HFF-Myc (cell line): ENCODE measurements at regions not wholly inside any gene's neighbourhood (a gene's known extent, or its start where the extent isn't known, plus 50 kb on each side); places are given as distances from the start of the nearest gene placed in this dataset.

Experiments used
- DNase-seq: peaks from one replicate; pipeline ENCODE4 v3.0.0-alpha.2; 2011; ENCODE audit warnings: low read depth; ENCODE audit errors: extremely low read depth
- H3K4me3 ChIP-seq: replicated peaks from 2 replicates; pipeline ENCODE4 v1.5.1; 2011; ENCODE audit warnings: low read depth, mild to moderate bottlenecking, control low read depth, low read length
- TF ChIP-seq, protein P1 (sequence below): IDR thresholded peaks from 2 replicates; pipeline ENCODE4 v1.5.1; 2012; ENCODE audit warnings: mild to moderate bottlenecking, low read depth, low read length, control low read depth; ENCODE audit errors: missing control alignments

DNA sequence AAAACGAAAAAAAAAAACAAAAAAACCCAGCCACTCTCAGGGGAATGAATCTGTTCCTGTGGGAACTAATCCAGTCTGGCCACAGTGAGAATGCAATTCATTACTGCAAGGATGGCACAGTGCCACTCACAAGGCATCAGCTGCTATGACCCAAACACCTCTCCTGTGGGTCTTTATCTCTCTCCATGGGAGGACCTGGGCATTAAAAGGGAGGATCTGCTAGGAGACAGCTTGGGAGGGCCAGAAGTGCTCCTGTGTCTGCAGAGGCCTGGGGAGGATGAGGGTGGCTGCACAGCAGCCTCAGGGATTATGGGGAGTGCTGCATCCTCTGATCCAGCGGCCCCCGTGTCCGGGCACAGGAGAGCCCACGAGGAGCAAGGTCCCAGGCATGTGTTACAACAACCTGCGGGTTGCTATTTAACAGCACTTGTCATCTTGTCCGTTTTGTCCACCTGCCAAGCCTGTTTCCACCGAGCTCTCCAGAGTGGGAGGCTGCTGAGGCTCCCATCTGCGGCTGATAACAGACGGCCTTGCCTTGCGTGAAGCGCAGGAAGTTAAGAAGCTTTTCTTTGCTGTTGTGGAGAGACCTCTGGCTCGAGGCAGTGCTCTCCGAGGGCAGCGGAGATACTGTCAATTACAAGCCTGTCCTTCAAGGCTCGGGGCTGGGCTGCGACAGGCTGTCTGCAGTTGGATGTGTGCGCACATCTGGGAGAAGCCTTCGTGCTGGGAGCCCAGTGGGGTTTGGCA, 97.7 kb downstream of the NXPE2 start:
- no peak for DNase-seq
- no peak overlapping the region for H3K4me3 ChIP-seq
- TF ChIP-seq, protein P1, sequence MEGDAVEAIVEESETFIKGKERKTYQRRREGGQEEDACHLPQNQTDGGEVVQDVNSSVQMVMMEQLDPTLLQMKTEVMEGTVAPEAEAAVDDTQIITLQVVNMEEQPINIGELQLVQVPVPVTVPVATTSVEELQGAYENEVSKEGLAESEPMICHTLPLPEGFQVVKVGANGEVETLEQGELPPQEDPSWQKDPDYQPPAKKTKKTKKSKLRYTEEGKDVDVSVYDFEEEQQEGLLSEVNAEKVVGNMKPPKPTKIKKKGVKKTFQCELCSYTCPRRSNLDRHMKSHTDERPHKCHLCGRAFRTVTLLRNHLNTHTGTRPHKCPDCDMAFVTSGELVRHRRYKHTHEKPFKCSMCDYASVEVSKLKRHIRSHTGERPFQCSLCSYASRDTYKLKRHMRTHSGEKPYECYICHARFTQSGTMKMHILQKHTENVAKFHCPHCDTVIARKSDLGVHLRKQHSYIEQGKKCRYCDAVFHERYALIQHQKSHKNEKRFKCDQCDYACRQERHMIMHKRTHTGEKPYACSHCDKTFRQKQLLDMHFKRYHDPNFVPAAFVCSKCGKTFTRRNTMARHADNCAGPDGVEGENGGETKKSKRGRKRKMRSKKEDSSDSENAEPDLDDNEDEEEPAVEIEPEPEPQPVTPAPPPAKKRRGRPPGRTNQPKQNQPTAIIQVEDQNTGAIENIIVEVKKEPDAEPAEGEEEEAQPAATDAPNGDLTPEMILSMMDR = no peak

DNA sequence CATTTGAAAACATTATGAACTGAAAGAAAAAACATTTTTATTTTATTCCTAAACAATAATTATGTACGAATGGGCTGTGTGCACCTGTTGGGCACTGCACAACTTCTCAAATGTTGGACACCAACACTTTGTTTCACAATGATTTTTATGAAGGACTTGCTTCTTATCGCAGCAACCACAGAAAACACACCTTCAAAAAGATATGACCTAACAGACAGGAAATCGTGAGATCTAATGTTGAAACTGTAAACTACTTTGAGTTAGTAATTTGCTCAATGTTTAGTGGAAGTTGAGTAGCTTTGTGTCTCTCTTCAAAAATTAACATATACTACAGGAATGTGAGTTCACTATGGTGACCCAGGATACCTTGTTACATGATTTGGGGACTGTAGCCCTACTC, 98.6 kb downstream of the NXPE2 start:
- DNase-seq = no peak
- H3K4me3 ChIP-seq = no peak overlapping the region
- TF ChIP-seq, protein P1 = no peak

- TF ChIP-seq, protein P1 = no peak
- H3K4me3 ChIP-seq = no peak overlapping the region
- no peak for DNase-seq
These were observed 100.9 kb downstream of the NXPE2 start for GRCh38 chr11:114779189-114779588.

GRCh38 chr11:114782650-114783310, 104.5 kb downstream of the NXPE2 start:
- DNase-seq = no peak
- TF ChIP-seq, protein P1 = no peak
- no peak overlapping the region for H3K4me3 ChIP-seq

DNA sequence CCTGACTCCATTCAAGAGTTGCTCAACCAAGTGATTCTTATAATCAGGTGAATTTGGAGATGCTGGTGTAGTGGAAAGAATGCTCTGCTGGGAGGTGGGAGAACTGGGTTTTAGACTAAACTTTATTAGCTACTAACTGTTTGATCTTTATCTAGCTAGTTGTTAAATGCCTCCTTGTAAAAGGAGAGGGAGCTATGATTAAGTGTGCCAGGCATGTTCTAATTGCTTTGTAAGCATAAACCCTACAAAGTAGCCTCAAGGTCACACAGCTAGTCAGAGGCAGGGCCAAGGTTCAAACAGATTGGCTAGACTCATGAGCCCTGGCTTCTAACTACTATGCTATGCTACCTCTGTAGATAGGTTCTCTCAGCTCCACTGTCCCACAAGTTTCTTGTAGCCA, 105.5 kb downstream of the NXPE2 start:
- no peak for DNase-seq
- H3K4me3 ChIP-seq = no peak overlapping the region
- TF ChIP-seq, protein P1 = no peak

GRCh38 chr11:114784216-114784615, 105.9 kb downstream of the NXPE2 start:
- TF ChIP-seq, protein P1 = no peak
- no peak for DNase-seq
- no peak overlapping the region for H3K4me3 ChIP-seq
